ENCODE measurements at regions not wholly inside any gene's neighbourhood (a gene's known extent, or its start where the extent isn't known, plus 50 kb on each side); places are given as distances from the start of the nearest gene placed in this dataset.

DNA sequence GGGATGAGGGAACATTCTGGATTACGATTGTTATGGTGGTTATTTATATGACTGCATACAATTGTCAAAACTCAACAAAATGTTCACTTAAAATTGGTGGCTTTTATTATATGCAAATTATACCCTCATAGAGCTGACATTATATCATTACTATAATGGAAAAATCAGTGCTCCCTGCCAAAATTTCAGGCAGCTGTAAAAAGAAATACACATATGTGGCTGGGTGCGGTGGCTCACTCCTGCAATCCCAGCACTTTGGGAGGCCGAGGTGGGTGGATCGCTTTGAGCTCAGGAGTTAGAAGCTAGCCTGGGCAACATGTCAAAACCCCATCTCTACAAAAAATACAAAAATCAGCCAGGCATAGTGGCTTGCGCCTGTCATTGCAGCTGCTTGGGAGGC, 75.8 kb upstream of the SULF2 start:
- Histone ChIP-seq H3K27ac (ENCODE audit: low read length) (no peak overlapping the region), H3K79me2 (ENCODE audit: insufficient read depth, low read length) (no peaks in the 10 kb centered on the region), H3K27me3 (ENCODE audit: insufficient read depth, low read length, poor library complexity) (peaks cover 3% of the 10 kb centered on the region), H3K9ac (ENCODE audit: low read depth, low read length) (no peak overlapping the region), H3K9me3 (ENCODE audit: insufficient read depth, low read length, severe bottlenecking) (no peaks in the 10 kb centered on the region), H2AFZ (ENCODE audit: low read depth, low read length) (no peak overlapping the region), H3K4me3 (ENCODE audit: low read depth in 1 of 2, low read length in 2 of 2) (no peak overlapping the region), H4K20me1 (ENCODE audit: insufficient read depth, low read length) (no peaks in the 10 kb centered on the region), H3K4me1 (ENCODE audit: insufficient read depth, low read length) (no peaks in the 10 kb centered on the region), H3K4me2 (ENCODE audit: insufficient read depth, low read length) (no peak overlapping the region), H3K36me3 (ENCODE audit: insufficient read depth, low read length) (no peaks in the 10 kb centered on the region)
- ATAC-seq (ENCODE audit: insufficient read depth, low read depth) (no peak), DNase-seq (no peak)
- TF ChIP-seq, protein P1, sequence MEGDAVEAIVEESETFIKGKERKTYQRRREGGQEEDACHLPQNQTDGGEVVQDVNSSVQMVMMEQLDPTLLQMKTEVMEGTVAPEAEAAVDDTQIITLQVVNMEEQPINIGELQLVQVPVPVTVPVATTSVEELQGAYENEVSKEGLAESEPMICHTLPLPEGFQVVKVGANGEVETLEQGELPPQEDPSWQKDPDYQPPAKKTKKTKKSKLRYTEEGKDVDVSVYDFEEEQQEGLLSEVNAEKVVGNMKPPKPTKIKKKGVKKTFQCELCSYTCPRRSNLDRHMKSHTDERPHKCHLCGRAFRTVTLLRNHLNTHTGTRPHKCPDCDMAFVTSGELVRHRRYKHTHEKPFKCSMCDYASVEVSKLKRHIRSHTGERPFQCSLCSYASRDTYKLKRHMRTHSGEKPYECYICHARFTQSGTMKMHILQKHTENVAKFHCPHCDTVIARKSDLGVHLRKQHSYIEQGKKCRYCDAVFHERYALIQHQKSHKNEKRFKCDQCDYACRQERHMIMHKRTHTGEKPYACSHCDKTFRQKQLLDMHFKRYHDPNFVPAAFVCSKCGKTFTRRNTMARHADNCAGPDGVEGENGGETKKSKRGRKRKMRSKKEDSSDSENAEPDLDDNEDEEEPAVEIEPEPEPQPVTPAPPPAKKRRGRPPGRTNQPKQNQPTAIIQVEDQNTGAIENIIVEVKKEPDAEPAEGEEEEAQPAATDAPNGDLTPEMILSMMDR (IDR thresholded peaks at IDR 0.05; ENCODE audit: borderline replicate concordance, extremely low read depth, low read length, poor library complexity, severe bottlenecking) = no peak
- no peak for TF ChIP-seq EZH2 (IDR thresholded peaks at IDR 0.05; ENCODE audit: borderline replicate concordance, low read depth, low read length, severe bottlenecking)

DNA sequence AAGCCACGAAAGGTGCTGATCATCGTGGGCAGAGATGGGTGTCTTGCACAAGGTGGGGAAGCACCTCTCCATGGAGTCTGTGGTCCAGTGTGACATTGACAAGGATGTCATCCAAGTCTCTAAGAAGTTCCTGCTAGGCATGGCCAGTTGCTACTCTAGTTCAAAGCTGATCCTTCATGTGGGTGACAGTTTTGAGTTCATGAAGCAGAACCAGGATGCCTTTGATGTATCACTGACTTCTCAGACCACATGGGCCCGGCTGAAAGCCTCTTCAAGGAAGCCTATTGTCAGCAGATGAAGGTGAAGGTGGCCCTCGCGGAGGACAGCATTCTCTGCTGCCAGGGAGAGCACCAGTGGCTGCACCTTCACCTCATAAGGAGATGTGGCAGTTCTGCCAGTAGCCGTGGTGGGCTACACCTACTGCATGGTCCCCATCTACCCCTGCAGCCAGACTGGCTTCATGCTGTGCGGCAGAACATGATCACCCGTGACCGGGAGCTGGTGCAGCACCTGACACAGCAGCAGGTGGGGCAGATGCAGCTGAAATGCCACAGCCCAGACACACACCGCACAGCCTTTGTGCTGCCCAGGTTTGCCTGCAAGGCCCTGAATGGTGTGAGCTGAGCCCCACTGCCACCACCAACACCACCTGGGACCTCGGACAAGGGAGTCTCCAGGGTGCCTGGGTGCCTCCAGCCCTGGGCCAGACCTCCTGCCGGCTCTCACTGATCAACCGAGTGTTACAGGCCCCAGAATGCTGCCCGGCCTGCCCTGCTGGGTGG, 75.0 kb upstream of the SULF2 start:
- no peaks in the 10 kb centered on the region for H3K9me3 ChIP-seq (ENCODE audit: insufficient read depth, low read length, severe bottlenecking)
- no peak overlapping the region for H3K9ac ChIP-seq (ENCODE audit: low read depth, low read length)
- ATAC-seq (ENCODE audit: insufficient read depth, low read depth) = no peak
- no peaks in the 10 kb centered on the region for H4K20me1 ChIP-seq (ENCODE audit: insufficient read depth, low read length)
- no peaks in the 10 kb centered on the region for H3K4me1 ChIP-seq (ENCODE audit: insufficient read depth, low read length)
- H3K79me2 ChIP-seq (ENCODE audit: insufficient read depth, low read length) = no peaks in the 10 kb centered on the region
- H3K4me3 ChIP-seq (ENCODE audit: low read depth in 1 of 2, low read length in 2 of 2) = no peak overlapping the region
- H3K27ac ChIP-seq (ENCODE audit: low read length) = no peak overlapping the region
- no peak overlapping the region for H2AFZ ChIP-seq (ENCODE audit: low read depth, low read length)
- peak; percentile 8 for DNase-seq
- no peak overlapping the region for H3K4me2 ChIP-seq (ENCODE audit: insufficient read depth, low read length)
- no peaks in the 10 kb centered on the region for H3K36me3 ChIP-seq (ENCODE audit: insufficient read depth, low read length)
- H3K27me3 ChIP-seq (ENCODE audit: insufficient read depth, low read length, poor library complexity) = peaks cover 3% of the 10 kb centered on the region
- TF ChIP-seq, protein P1 (IDR thresholded peaks at IDR 0.05; ENCODE audit: borderline replicate concordance, extremely low read depth, low read length, poor library complexity, severe bottlenecking) = no peak
- no peak for TF ChIP-seq EZH2 (IDR thresholded peaks at IDR 0.05; ENCODE audit: borderline replicate concordance, low read depth, low read length, severe bottlenecking)

GRCh38 chr20:47859278-47859677, 74.0 kb upstream of the SULF2 start:
- Histone ChIP-seq H2AFZ (ENCODE audit: low read depth, low read length) (no peak overlapping the region), H3K4me3 (ENCODE audit: low read depth in 1 of 2, low read length in 2 of 2) (no peak overlapping the region), H3K27me3 (ENCODE audit: insufficient read depth, low read length, poor library complexity) (peaks cover 3% of the 10 kb centered on the region), H3K4me2 (ENCODE audit: insufficient read depth, low read length) (no peak overlapping the region), H3K4me1 (ENCODE audit: insufficient read depth, low read length) (no peaks in the 10 kb centered on the region), H3K27ac (ENCODE audit: low read length) (no peak overlapping the region), H3K9me3 (ENCODE audit: insufficient read depth, low read length, severe bottlenecking) (no peaks in the 10 kb centered on the region), H3K36me3 (ENCODE audit: insufficient read depth, low read length) (no peaks in the 10 kb centered on the region), H3K9ac (ENCODE audit: low read depth, low read length) (no peak overlapping the region), H3K79me2 (ENCODE audit: insufficient read depth, low read length) (no peaks in the 10 kb centered on the region), H4K20me1 (ENCODE audit: insufficient read depth, low read length) (no peaks in the 10 kb centered on the region)
- TF ChIP-seq EZH2 (IDR thresholded peaks at IDR 0.05; ENCODE audit: borderline replicate concordance, low read depth, low read length, severe bottlenecking) = no peak
- TF ChIP-seq, protein P1 (IDR thresholded peaks at IDR 0.05; ENCODE audit: borderline replicate concordance, extremely low read depth, low read length, poor library complexity, severe bottlenecking) = no peak
- DNase-seq = no peak
- no peak for ATAC-seq (ENCODE audit: insufficient read depth, low read depth)
